MM.1S (cell line): ENCODE measurements at regions not wholly inside any gene's neighbourhood (a gene's known extent, or its start where the extent isn't known, plus 50 kb on each side); places are given as distances from the start of the nearest gene placed in this dataset.

Source experiments
- DNase-seq: peaks from one replicate; pipeline ENCODE4 v3.0.0-alpha.2; 2015
- H2AFZ ChIP-seq: fragments of 300-600 bp; sonication (generic); 2 replicates; pipeline ENCODE4 v1.6.0; 2016; ENCODE audit warnings: antibody characterized with exemption, low read length
- H3F3A ChIP-seq: fragments of 300-600 bp; sonication (generic); 2 replicates; pipeline ENCODE4 v1.6.1; 2016; ENCODE audit warnings: mild to moderate bottlenecking, antibody characterized with exemption, low read length, moderate library complexity, mixed read lengths; ENCODE audit not compliant: insufficient read depth
- H3K27ac ChIP-seq: fragments of 300-600 bp; sonication (generic); 2 replicates; pipeline ENCODE4 v1.5.1; 2016; ENCODE audit warnings: mild to moderate bottlenecking, low read length
- H3K27me3 ChIP-seq: fragments of 300-600 bp; sonication (generic); replicated peaks from 2 replicates; pipeline ENCODE4 v1.6.0; 2016; ENCODE audit warnings: low read length; ENCODE audit not compliant: insufficient read depth
- H3K36me3 ChIP-seq: fragments of 300-600 bp; sonication (generic); replicated peaks from 2 replicates; pipeline ENCODE4 v1.6.1; 2016; ENCODE audit warnings: mild to moderate bottlenecking, low read length, mixed read lengths; ENCODE audit not compliant: insufficient read depth
- H3K4me1 ChIP-seq: fragments of 300-600 bp; sonication (generic); 2 replicates; pipeline ENCODE4 v1.6.1; 2016; ENCODE audit warnings: low read length, mixed read lengths
- H3K4me2 ChIP-seq: fragments of 300-600 bp; sonication (generic); 2 replicates; pipeline ENCODE4 v1.6.0; 2016; ENCODE audit warnings: low read depth, low read length
- H3K4me3 ChIP-seq: fragments of 300-600 bp; sonication (generic); 2 replicates; pipeline ENCODE4 v1.5.1; 2016; ENCODE audit warnings: low read length, mixed read lengths
- H3K79me2 ChIP-seq: fragments of 300-600 bp; sonication (generic); 2 replicates; pipeline ENCODE4 v1.6.1; 2016; ENCODE audit warnings: mixed run types, low read length, mixed read lengths
- H3K9ac ChIP-seq: fragments of 300-600 bp; sonication (generic); 2 replicates; pipeline ENCODE4 v1.6.1; 2016; ENCODE audit warnings: low read length, mixed read lengths
- H3K9me2 ChIP-seq: fragments of 300-600 bp; sonication (generic); replicated peaks from 2 replicates; pipeline ENCODE4 v1.6.1; 2016; ENCODE audit warnings: mild to moderate bottlenecking, low read length, mixed read lengths; ENCODE audit not compliant: insufficient read depth
- H3K9me3 ChIP-seq: fragments of 300-600 bp; sonication (generic); replicated peaks from 2 replicates; pipeline ENCODE4 v1.6.1; 2016; ENCODE audit warnings: mild to moderate bottlenecking, low read length, mixed read lengths; ENCODE audit not compliant: insufficient read depth
- H4K20me1 ChIP-seq: fragments of 300-600 bp; sonication (generic); 2 replicates; pipeline ENCODE4 v1.6.1; 2016; ENCODE audit warnings: mild to moderate bottlenecking, low read length, moderate library complexity, mixed read lengths; ENCODE audit not compliant: insufficient read depth
- CTCF ChIP-seq: fragments of 300-600 bp; sonication (generic); IDR thresholded peaks from 2 replicates; pipeline ENCODE4 v1.5.1; 2016; ENCODE audit warnings: antibody characterized with exemption, low read length, mixed read lengths
- EZH2 ChIP-seq: fragments of 300-600 bp; sonication (generic); optimal IDR thresholded peaks from 2 replicates; pipeline ENCODE3; 2017; ENCODE audit warnings: low read depth, mild to moderate bottlenecking, antibody characterized with exemption, low read length, mixed read lengths
- EZH2phosphoT487 ChIP-seq: fragments of 300-600 bp; sonication (generic); IDR thresholded peaks from 2 replicates; pipeline ENCODE4 v1.6.1; 2018; ENCODE audit warnings: antibody characterized with exemption, low read length

- H3F3A ChIP-seq: no peaks in the 10 kb centered on the region
- no peak overlapping the region for H3K4me2 ChIP-seq
- no peaks in the 10 kb centered on the region for H3K4me1 ChIP-seq
- TF ChIP-seq EZH2phosphoT487 (no peak), EZH2 (no peak), CTCF (no peak)
- DNase-seq: no peak
- no peaks in the 10 kb centered on the region for H4K20me1 ChIP-seq
- H3K27me3 ChIP-seq: no peaks in the 10 kb centered on the region
- H3K79me2 ChIP-seq: no peaks in the 10 kb centered on the region
- H3K9ac ChIP-seq: no peak overlapping the region
- H3K36me3 ChIP-seq: no peaks in the 10 kb centered on the region
- H3K9me3 ChIP-seq: no peaks in the 10 kb centered on the region
- H3K9me2 ChIP-seq: no peaks in the 10 kb centered on the region
- no peak overlapping the region for H3K27ac ChIP-seq
- H2AFZ ChIP-seq: no peak overlapping the region
- H3K4me3 ChIP-seq: no peak overlapping the region
Measured at GRCh38 chr5:162672061-162672460, 604.5 kb downstream of the GABRG2 start.

- no peak overlapping the region for H3K4me3 ChIP-seq
- H3K9me3 ChIP-seq: no peaks in the 10 kb centered on the region
- H2AFZ ChIP-seq: no peak overlapping the region
- no peaks in the 10 kb centered on the region for H3K79me2 ChIP-seq
- H3K27ac ChIP-seq: no peak overlapping the region
- H3K36me3 ChIP-seq: no peaks in the 10 kb centered on the region
- TF ChIP-seq EZH2phosphoT487: no peak
- no peak for TF ChIP-seq EZH2
- no peak for TF ChIP-seq CTCF
- no peaks in the 10 kb centered on the region for H4K20me1 ChIP-seq
- H3K9ac ChIP-seq: no peak overlapping the region
- H3K9me2 ChIP-seq: no peaks in the 10 kb centered on the region
- H3K27me3 ChIP-seq: no peaks in the 10 kb centered on the region
- DNase-seq: no peak
- no peaks in the 10 kb centered on the region for H3K4me1 ChIP-seq
- H3K4me2 ChIP-seq: no peak overlapping the region
- H3F3A ChIP-seq: no peaks in the 10 kb centered on the region
Measured at GRCh38 chr5:162683284-162683683, 615.7 kb downstream of the GABRG2 start.

GRCh38 chr5:162684145-162684544 lies 616.6 kb downstream of the GABRG2 start:
- Histone ChIP-seq H3K4me3 (no peak overlapping the region), H3K4me2 (no peak overlapping the region), H4K20me1 (no peaks in the 10 kb centered on the region), H3K27me3 (no peaks in the 10 kb centered on the region), H3K79me2 (no peaks in the 10 kb centered on the region), H3K9me2 (no peaks in the 10 kb centered on the region), H3K9ac (no peak overlapping the region), H3K4me1 (no peaks in the 10 kb centered on the region), H3K36me3 (no peaks in the 10 kb centered on the region), H3K9me3 (no peaks in the 10 kb centered on the region), H2AFZ (no peak overlapping the region), H3F3A (no peaks in the 10 kb centered on the region), H3K27ac (no peak overlapping the region)
- no peak for DNase-seq
- TF ChIP-seq EZH2phosphoT487 (no peak), EZH2 (no peak), CTCF (no peak)
